Esophagus squamous epithelium (tissue), 4 donors: ENCODE measurements at regions not wholly inside any gene's neighbourhood (a gene's known extent, or its start where the extent isn't known, plus 50 kb on each side); places are given as distances from the start of the nearest gene placed in this dataset.

Experiments
- POLR2A ChIP-seq, 4 donors: fragments of 450-650 bp; IDR thresholded peaks; one replicate each; pipeline ENCODE4 v1.6.1; 2017; ENCODE audit warnings: antibody characterized with exemption in 4 of 4, mild to moderate bottlenecking in 4 of 4, moderate library complexity in 3 of 4
- TF ChIP-seq, protein P1 (sequence below), 6 experiments: fragments of 450-650 bp in 4 of 6; fragments of 200-600 bp in 2 of 6; sonication (generic) in 2 of 6; IDR thresholded peaks; one replicate each; pipeline ENCODE4 v1.5.1; 2016 to 2019; ENCODE audit warnings: antibody characterized with exemption in 6 of 6, mild to moderate bottlenecking in 4 of 6, moderate library complexity in 4 of 6

DNA sequence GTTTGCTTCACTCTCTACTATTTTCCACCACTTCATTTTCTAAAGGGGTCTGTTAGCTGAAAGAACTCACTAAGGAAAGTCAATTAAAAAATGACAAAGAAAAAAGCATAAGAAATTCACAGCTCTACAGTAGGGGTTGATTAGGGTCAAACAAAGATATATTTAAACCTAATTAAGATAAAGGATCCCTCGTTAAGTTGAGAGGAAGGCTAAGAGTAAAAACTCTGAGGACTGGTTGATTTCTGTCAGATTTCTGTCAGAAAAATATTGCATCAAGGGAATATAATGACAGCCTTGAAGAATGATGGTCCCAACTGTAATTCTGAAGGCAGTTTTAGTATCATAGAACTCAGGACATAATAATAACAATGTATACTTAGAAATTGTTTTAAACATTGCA is 218.0 kb downstream of the QDPR start:
- TF ChIP-seq, protein P1, sequence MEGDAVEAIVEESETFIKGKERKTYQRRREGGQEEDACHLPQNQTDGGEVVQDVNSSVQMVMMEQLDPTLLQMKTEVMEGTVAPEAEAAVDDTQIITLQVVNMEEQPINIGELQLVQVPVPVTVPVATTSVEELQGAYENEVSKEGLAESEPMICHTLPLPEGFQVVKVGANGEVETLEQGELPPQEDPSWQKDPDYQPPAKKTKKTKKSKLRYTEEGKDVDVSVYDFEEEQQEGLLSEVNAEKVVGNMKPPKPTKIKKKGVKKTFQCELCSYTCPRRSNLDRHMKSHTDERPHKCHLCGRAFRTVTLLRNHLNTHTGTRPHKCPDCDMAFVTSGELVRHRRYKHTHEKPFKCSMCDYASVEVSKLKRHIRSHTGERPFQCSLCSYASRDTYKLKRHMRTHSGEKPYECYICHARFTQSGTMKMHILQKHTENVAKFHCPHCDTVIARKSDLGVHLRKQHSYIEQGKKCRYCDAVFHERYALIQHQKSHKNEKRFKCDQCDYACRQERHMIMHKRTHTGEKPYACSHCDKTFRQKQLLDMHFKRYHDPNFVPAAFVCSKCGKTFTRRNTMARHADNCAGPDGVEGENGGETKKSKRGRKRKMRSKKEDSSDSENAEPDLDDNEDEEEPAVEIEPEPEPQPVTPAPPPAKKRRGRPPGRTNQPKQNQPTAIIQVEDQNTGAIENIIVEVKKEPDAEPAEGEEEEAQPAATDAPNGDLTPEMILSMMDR (IDR thresholded peaks at IDR 0.05), result no peak
- no peak for TF ChIP-seq POLR2A (IDR thresholded peaks at IDR 0.05)
